ENCODE measurements at regions not wholly inside any gene's neighbourhood (a gene's known extent, or its start where the extent isn't known, plus 50 kb on each side); places are given as distances from the start of the nearest gene placed in this dataset.
"Not testable (repeated sequence)": the region's sequence is repeated elsewhere in the genome, so short reads cannot be mapped to it uniquely, and the experiment has no call there.

GRCh38 chr11:44454666-44455065 is 110.8 kb upstream of the CD82 start:
- no peak for DNase-seq

GRCh38 chr11:44456544-44457300 is 108.7 kb upstream of the CD82 start:
- no peak for DNase-seq

- DNase-seq, result no peak
These were observed 107.6 kb upstream of the CD82 start for GRCh38 chr11:44457862-44458261.

GRCh38 chr11:44463751-44464150 is 101.7 kb upstream of the CD82 start:
- DNase-seq, result no peak

GRCh38 chr11:44464741-44465140 is 100.7 kb upstream of the CD82 start:
- DNase-seq, result no peak

GRCh38 chr11:44466531-44467205 is 98.8 kb upstream of the CD82 start:
- no peak for DNase-seq

- DNase-seq, result no peak
These were observed 98.0 kb upstream of the CD82 start for GRCh38 chr11:44467413-44467812.

- no peak for DNase-seq
These were observed 97.5 kb upstream of the CD82 start for GRCh38 chr11:44467931-44468330.

- DNase-seq, result no peak
These were observed 97.0 kb upstream of the CD82 start for GRCh38 chr11:44468345-44468988.

GRCh38 chr11:44469412-44469811 is 96.1 kb upstream of the CD82 start:
- no peak for DNase-seq

GRCh38 chr11:44470854-44471253 is 94.6 kb upstream of the CD82 start:
- DNase-seq, result no peak

- DNase-seq, result no peak
These were observed 93.9 kb upstream of the CD82 start for GRCh38 chr11:44471603-44472002.

GRCh38 chr11:44472916-44473315 is 92.5 kb upstream of the CD82 start:
- DNase-seq, result no peak

- DNase-seq, result no peak
These were observed 90.8 kb upstream of the CD82 start for GRCh38 chr11:44474702-44475101.

GRCh38 chr11:44475114-44475686 is 90.3 kb upstream of the CD82 start:
- no peak for DNase-seq

GRCh38 chr11:44482338-44482737 is 83.1 kb upstream of the CD82 start:
- not testable (repeated sequence) for DNase-seq

- DNase-seq, result no peak
These were observed 81.4 kb upstream of the CD82 start for GRCh38 chr11:44483919-44484610.

GRCh38 chr11:44488165-44488965 is 77.1 kb upstream of the CD82 start:
- no peak for DNase-seq

GRCh38 chr11:44493383-44493782 is 72.1 kb upstream of the CD82 start:
- no peak for DNase-seq

GRCh38 chr11:44493930-44494329 is 71.5 kb upstream of the CD82 start:
- DNase-seq, result no peak

- no peak for DNase-seq
These were observed 70.7 kb upstream of the CD82 start for GRCh38 chr11:44494785-44495184.

- DNase-seq, result no peak
These were observed 69.1 kb upstream of the CD82 start for GRCh38 chr11:44496391-44496790.
